ENCODE measurements at regions not wholly inside any gene's neighbourhood (a gene's known extent, or its start where the extent isn't known, plus 50 kb on each side); places are given as distances from the start of the nearest gene placed in this dataset.
"Not testable (repeated sequence)": the region's sequence is repeated elsewhere in the genome, so short reads cannot be mapped to it uniquely, and the experiment has no call there.

- Mint-ChIP-seq H3K27me3 (ENCODE audit: low read depth) (no peaks in the 10 kb centered on the region), H3K9me3 (peaks cover 21 to 39% of the 10 kb centered on the region in 2 experiments), H3K27ac (no peak overlapping the region), H3K4me3 (no peak overlapping the region), H3K36me3 (ENCODE audit: insufficient read depth in 1 of 3, low read depth in 3 of 3) (peaks cover 31 to 60% (median 43%) of the 10 kb centered on the region in 3 experiments), H3K4me1 (peaks cover 13 to 24% of the 10 kb centered on the region in 2 experiments)
- H3K14ac ChIP-seq (ENCODE audit: insufficient read depth, low read length) = no peak overlapping the region
- H3K4ac ChIP-seq (ENCODE audit: low read depth, low read length) = no peak overlapping the region
- no peaks in the 10 kb centered on the region for H4K20me1 ChIP-seq (ENCODE audit: control insufficient read depth, insufficient read depth, insufficient read length)
- H2AFZ ChIP-seq (ENCODE audit: low read length) = no peak overlapping the region
- no peak overlapping the region for H2AK5ac ChIP-seq (ENCODE audit: insufficient read length, low read length)
- no peak overlapping the region for H4K5ac ChIP-seq (ENCODE audit: insufficient read length, low read depth, low read length)
- no peak overlapping the region for H3K4me2 ChIP-seq (ENCODE audit: insufficient read depth, insufficient read length, low read length)
- no peaks in the 10 kb centered on the region for H3K27me3 ChIP-seq (ENCODE audit: insufficient read depth, low read length)
- H3K4me1 ChIP-seq (ENCODE audit: insufficient read depth, low read length) = peaks cover 8% of the 10 kb centered on the region; the same call in 1 of the 2 replicates
- TF ChIP-seq, protein P1, sequence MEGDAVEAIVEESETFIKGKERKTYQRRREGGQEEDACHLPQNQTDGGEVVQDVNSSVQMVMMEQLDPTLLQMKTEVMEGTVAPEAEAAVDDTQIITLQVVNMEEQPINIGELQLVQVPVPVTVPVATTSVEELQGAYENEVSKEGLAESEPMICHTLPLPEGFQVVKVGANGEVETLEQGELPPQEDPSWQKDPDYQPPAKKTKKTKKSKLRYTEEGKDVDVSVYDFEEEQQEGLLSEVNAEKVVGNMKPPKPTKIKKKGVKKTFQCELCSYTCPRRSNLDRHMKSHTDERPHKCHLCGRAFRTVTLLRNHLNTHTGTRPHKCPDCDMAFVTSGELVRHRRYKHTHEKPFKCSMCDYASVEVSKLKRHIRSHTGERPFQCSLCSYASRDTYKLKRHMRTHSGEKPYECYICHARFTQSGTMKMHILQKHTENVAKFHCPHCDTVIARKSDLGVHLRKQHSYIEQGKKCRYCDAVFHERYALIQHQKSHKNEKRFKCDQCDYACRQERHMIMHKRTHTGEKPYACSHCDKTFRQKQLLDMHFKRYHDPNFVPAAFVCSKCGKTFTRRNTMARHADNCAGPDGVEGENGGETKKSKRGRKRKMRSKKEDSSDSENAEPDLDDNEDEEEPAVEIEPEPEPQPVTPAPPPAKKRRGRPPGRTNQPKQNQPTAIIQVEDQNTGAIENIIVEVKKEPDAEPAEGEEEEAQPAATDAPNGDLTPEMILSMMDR (conservative IDR thresholded peaks at IDR 0.05) = no peak
- no peak overlapping the region for H3K23ac ChIP-seq (ENCODE audit: insufficient read length, low read depth, low read length)
- H3K9ac ChIP-seq (ENCODE audit: extremely low read depth, insufficient read length, low read length) = no peak overlapping the region
- H3K23me2 ChIP-seq (ENCODE audit: insufficient read length, low read depth, low read length, poor library complexity, severe bottlenecking) = no peaks in the 10 kb centered on the region
- no peak for DNase-seq
- no peak overlapping the region for H3K18ac ChIP-seq (ENCODE audit: insufficient read length, low read depth, low read length)
- H3K79me1 ChIP-seq (ENCODE audit: insufficient read depth, low read depth, low read length, poor library complexity, severe bottlenecking) = no peaks in the 10 kb centered on the region
- H3K27ac ChIP-seq (ENCODE audit: insufficient read length, low read depth, low read length) = no peak overlapping the region
- no CpG with 5 or more reads among the region's 1 CpG for WGBS (ENCODE audit: extremely low coverage, insufficient read length, low lambda C conversion rate)
- H3K56ac ChIP-seq (ENCODE audit: insufficient read length, low read depth, low read length) = no peak overlapping the region
- H4K91ac ChIP-seq (ENCODE audit: insufficient read length, low read depth, low read length) = no peak overlapping the region
- no peak overlapping the region for H2BK5ac ChIP-seq (ENCODE audit: insufficient read length, low read length)
- H2BK20ac ChIP-seq (ENCODE audit: low read depth, low read length, poor library complexity, severe bottlenecking) = no peak overlapping the region
- H2BK15ac ChIP-seq (ENCODE audit: low read depth, low read length) = no peak overlapping the region
- no peak overlapping the region for H3T11ph ChIP-seq (ENCODE audit: low read length)
- H4K8ac ChIP-seq (replicated peaks; ENCODE audit: insufficient read length, low read depth, low read length) = no peak overlapping the region
- no peaks in the 10 kb centered on the region for H3K79me2 ChIP-seq (ENCODE audit: insufficient read depth, low read length)
- no peak overlapping the region for H2BK12ac ChIP-seq (ENCODE audit: insufficient read length, low read depth, low read length)
- peaks cover 9% of the 10 kb centered on the region for H3K9me3 ChIP-seq (ENCODE audit: control insufficient read depth, low read depth, low read length)
- H2BK120ac ChIP-seq (ENCODE audit: low read depth, low read length, poor library complexity, severe bottlenecking) = no peak overlapping the region
Observed at GRCh38 chr9:87422999-87423398, 74.7 kb upstream of the DAPK1 start.

- not testable (repeated sequence) for H3K4me1 ChIP-seq (ENCODE audit: insufficient read depth, low read length); H3K79me1 ChIP-seq (ENCODE audit: insufficient read depth, low read depth, low read length, poor library complexity, severe bottlenecking); H3K9me3 ChIP-seq (ENCODE audit: control insufficient read depth, low read depth, low read length); H3K4me2 ChIP-seq (ENCODE audit: insufficient read depth, insufficient read length, low read length); H3K23ac ChIP-seq (ENCODE audit: insufficient read length, low read depth, low read length); H2BK20ac ChIP-seq (ENCODE audit: low read depth, low read length, poor library complexity, severe bottlenecking); H3K27me3 Mint-ChIP-seq (ENCODE audit: low read depth); H4K91ac ChIP-seq (ENCODE audit: insufficient read length, low read depth, low read length); H3K4me3 Mint-ChIP-seq; H3K23me2 ChIP-seq (ENCODE audit: insufficient read length, low read depth, low read length, poor library complexity, severe bottlenecking); H3K56ac ChIP-seq (ENCODE audit: insufficient read length, low read depth, low read length); H4K20me1 ChIP-seq (ENCODE audit: control insufficient read depth, insufficient read depth, insufficient read length); H3K27me3 ChIP-seq (ENCODE audit: insufficient read depth, low read length); H3K79me2 ChIP-seq (ENCODE audit: insufficient read depth, low read length); H3K9ac ChIP-seq (ENCODE audit: extremely low read depth, insufficient read length, low read length); H3K27ac Mint-ChIP-seq; H3K4ac ChIP-seq (ENCODE audit: low read depth, low read length); H3K14ac ChIP-seq (ENCODE audit: insufficient read depth, low read length); H2BK5ac ChIP-seq (ENCODE audit: insufficient read length, low read length); DNase-seq; H4K5ac ChIP-seq (ENCODE audit: insufficient read length, low read depth, low read length); H2BK15ac ChIP-seq (ENCODE audit: low read depth, low read length); H3K27ac ChIP-seq (ENCODE audit: insufficient read length, low read depth, low read length); H2AFZ ChIP-seq (ENCODE audit: low read length); H2BK12ac ChIP-seq (ENCODE audit: insufficient read length, low read depth, low read length); H3T11ph ChIP-seq (ENCODE audit: low read length); H3K18ac ChIP-seq (ENCODE audit: insufficient read length, low read depth, low read length); H4K8ac ChIP-seq (replicated peaks; ENCODE audit: insufficient read length, low read depth, low read length); H2BK120ac ChIP-seq (ENCODE audit: low read depth, low read length, poor library complexity, severe bottlenecking); H2AK5ac ChIP-seq (ENCODE audit: insufficient read length, low read length)
- Mint-ChIP-seq H3K4me1 (peaks cover 12 to 24% of the 10 kb centered on the region in 2 experiments), H3K36me3 (ENCODE audit: insufficient read depth in 1 of 3, low read depth in 3 of 3) (peaks cover 31 to 53% (median 43%) of the 10 kb centered on the region in 3 experiments), H3K9me3 (peaks cover 21 to 39% of the 10 kb centered on the region in 2 experiments)
- no CpG with 5 or more reads among the region's 4 CpGs for WGBS (ENCODE audit: extremely low coverage, insufficient read length, low lambda C conversion rate)
Observed at GRCh38 chr9:87423885-87424284, 73.8 kb upstream of the DAPK1 start.
